ENCODE measurements at regions not wholly inside any gene's neighbourhood (a gene's known extent, or its start where the extent isn't known, plus 50 kb on each side); places are given as distances from the start of the nearest gene placed in this dataset.

- H3K4me3 ChIP-seq = no peak overlapping the region
- H3K4me1 ChIP-seq (replicated peaks in 1 of 2) = peaks cover 0 to 1% of the 10 kb centered on the region in 2 donors
- H3K27ac ChIP-seq = no peak overlapping the region
- no peak for ATAC-seq (replicated peaks in 6 of 8)
- WGBS, 10 experiments = 67 to 100% (median 93%) methylated on average over 3 of the region's 3 CpGs
- in situ Hi-C loops (cut with MboI; ENCODE audit: low pct_unique_long_range_greater_than_20kb in 2 of 9, low sequenced_read_pairs in 9 of 9, unreplicated experiment in 9 of 9) = no loop called here
Measured at GRCh38 chr1:216932424-216932823, 209.2 kb upstream of the ESRRG start.

GRCh38 chr1:216929870-216930582 lies 206.8 kb upstream of the ESRRG start:
- ATAC-seq (replicated peaks in 6 of 8) = no peak
- Histone ChIP-seq H3K4me3 (no peak overlapping the region), H3K4me1 (replicated peaks in 1 of 2) (peaks cover 10 to 11% of the 10 kb centered on the region in 2 donors), H3K27ac (no peak overlapping the region)
- 21 to 100% (median 89%) methylated on average over 1 to 2 of the region's 2 CpGs; no CpG with 5 or more reads in 2 of the 10 experiments for WGBS, 10 experiments
- in situ Hi-C loops (cut with MboI; ENCODE audit: low pct_unique_long_range_greater_than_20kb in 2 of 9, low sequenced_read_pairs in 9 of 9, unreplicated experiment in 9 of 9) = no loop called here

GRCh38 chr1:216927633-216928032 lies 204.4 kb upstream of the ESRRG start:
- peaks cover 10 to 11% of the 10 kb centered on the region in 2 donors for H3K4me1 ChIP-seq (replicated peaks in 1 of 2)
- in situ Hi-C loops (cut with MboI; ENCODE audit: low pct_unique_long_range_greater_than_20kb in 2 of 9, low sequenced_read_pairs in 9 of 9, unreplicated experiment in 9 of 9) = no loop called here
- no peak overlapping the region for H3K27ac ChIP-seq
- 14 to 100% (median 94%) methylated on average over 1 to 6 of the region's 6 CpGs for WGBS, 10 experiments
- no peak overlapping the region for H3K4me3 ChIP-seq
- no peak for ATAC-seq (replicated peaks in 6 of 8)

- in situ Hi-C loops (cut with MboI; ENCODE audit: low pct_unique_long_range_greater_than_20kb in 2 of 9, low sequenced_read_pairs in 9 of 9, unreplicated experiment in 9 of 9) = no loop called here
- WGBS, 10 experiments = 6 to 67% (median 33%) methylated on average over 2 to 11 of the region's 11 CpGs
- Histone ChIP-seq H3K4me1 (replicated peaks in 1 of 2) (peaks cover 10 to 11% of the 10 kb centered on the region in 2 donors), H3K4me3 (no peak overlapping the region), H3K27ac (no peak overlapping the region)
- peak in 7 of 8 experiments; percentile 20 to 96 (median 67) for ATAC-seq (replicated peaks in 6 of 8)
Measured at GRCh38 chr1:216926720-216927510, 203.7 kb upstream of the ESRRG start.

DNA sequence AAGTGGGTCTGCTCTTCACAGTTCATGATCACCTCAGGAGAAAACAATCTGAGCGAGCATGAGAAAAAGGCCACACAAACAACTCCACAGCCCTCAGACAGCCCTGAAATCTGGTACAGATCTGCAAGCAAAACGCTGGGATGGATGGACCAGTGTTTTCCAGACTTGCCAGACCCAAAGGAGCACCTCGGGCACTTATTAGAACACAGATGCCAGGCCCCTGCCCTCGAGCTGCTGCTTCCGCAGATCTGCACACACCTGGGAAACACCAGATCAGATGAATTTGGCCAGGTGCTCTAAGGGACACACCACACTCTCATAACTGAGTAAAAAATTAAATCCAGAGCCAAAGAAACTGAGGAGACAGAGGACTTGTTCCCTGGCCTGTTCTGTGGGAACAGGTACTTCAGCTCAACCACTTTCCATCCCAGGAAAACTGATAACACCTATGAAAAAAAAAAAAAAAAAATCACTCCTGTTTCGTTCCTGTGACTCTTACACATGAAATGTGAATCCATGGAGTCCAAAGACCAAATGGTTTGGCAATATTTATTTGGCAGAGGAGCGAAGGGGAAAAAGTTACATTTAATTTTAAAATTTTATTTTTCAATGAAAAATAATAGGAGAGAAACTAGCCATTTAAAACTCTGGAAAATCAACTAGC lies 202.9 kb upstream of the ESRRG start:
- in situ Hi-C loops (cut with MboI; ENCODE audit: low pct_unique_long_range_greater_than_20kb in 2 of 9, low sequenced_read_pairs in 9 of 9, unreplicated experiment in 9 of 9) = no loop called here
- Histone ChIP-seq H3K4me1 (replicated peaks in 1 of 2) (peaks cover 10 to 11% of the 10 kb centered on the region in 2 donors), H3K4me3 (no peak overlapping the region), H3K27ac (no peak overlapping the region)
- no peak for ATAC-seq (replicated peaks in 6 of 8)
- WGBS, 10 experiments = 17 to 100% (median 90%) methylated on average over 1 to 7 of the region's 7 CpGs

DNA sequence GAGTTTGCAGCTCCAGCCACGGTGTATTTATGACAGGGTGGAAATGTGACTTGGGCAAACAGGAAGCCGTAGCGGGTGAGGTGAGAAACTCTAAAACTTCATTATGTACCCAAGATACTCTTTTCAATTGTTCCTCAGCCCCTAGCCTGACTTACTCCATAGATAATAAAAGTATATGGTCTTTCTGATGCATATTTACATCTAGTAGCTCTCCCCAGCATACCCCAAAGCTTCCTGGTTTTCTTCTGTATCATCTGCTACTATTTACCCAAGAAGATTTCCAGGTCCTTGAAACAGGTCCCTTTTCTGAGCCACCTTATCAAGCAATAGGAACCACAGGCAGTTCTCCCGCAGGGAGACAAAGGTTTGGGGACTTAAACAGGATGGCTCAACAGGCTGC lies 201.5 kb upstream of the ESRRG start:
- WGBS, 10 experiments = 53 to 100% (median 73%) methylated on average over 1 to 4 of the region's 4 CpGs; no CpG with 5 or more reads in 1 of the 10 experiments
- Histone ChIP-seq H3K27ac (no peak overlapping the region), H3K4me3 (no peak overlapping the region), H3K4me1 (replicated peaks in 1 of 2) (peaks cover 10 to 11% of the 10 kb centered on the region in 2 donors)
- ATAC-seq (replicated peaks in 6 of 8) = no peak
- in situ Hi-C loops (cut with MboI; ENCODE audit: low pct_unique_long_range_greater_than_20kb in 2 of 9, low sequenced_read_pairs in 9 of 9, unreplicated experiment in 9 of 9) = no loop called here

DNA sequence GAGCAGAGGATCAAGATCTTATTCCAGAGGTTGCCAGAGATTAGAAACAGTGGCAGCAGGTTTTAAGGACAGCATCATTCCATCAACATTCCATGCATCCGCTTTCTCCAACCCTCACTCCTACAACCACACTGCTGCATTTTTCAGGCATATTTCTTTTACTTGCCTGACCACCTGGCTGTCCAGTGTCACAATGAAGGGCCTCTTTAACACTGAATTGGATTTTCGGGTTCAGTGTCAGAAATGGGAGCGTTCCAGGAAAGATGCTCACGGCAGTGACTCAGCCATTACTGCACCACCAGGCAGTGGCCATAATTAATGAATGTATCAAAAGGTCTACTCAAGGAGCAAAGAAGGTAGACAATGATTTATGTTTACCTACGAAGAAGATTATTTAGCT lies 200.4 kb upstream of the ESRRG start:
- H3K27ac ChIP-seq = no peak overlapping the region
- ATAC-seq (replicated peaks in 6 of 8) = no peak
- H3K4me1 ChIP-seq (replicated peaks in 1 of 2) = peaks cover 10 to 11% of the 10 kb centered on the region in 2 donors
- in situ Hi-C loops (cut with MboI; ENCODE audit: low pct_unique_long_range_greater_than_20kb in 2 of 9, low sequenced_read_pairs in 9 of 9, unreplicated experiment in 9 of 9) = no loop called here
- 0 to 94% (median 91%) methylated on average over 1 to 5 of the region's 5 CpGs; no CpG with 5 or more reads in 3 of the 10 experiments for WGBS, 10 experiments
- H3K4me3 ChIP-seq = no peak overlapping the region

GRCh38 chr1:216922406-216922805 lies 199.2 kb upstream of the ESRRG start:
- in situ Hi-C loops (cut with MboI; ENCODE audit: low pct_unique_long_range_greater_than_20kb in 2 of 9, low sequenced_read_pairs in 9 of 9, unreplicated experiment in 9 of 9) = no loop called here
- Histone ChIP-seq H3K4me3 (no peak overlapping the region), H3K27ac (no peak overlapping the region), H3K4me1 (replicated peaks in 1 of 2) (peaks cover 9 to 10% of the 10 kb centered on the region in 2 donors)
- WGBS, 10 experiments = 14 to 100% (median 82%) methylated on average over 2 of the region's 2 CpGs; no CpG with 5 or more reads in 2 of the 10 experiments
- ATAC-seq (replicated peaks in 6 of 8) = no peak

DNA sequence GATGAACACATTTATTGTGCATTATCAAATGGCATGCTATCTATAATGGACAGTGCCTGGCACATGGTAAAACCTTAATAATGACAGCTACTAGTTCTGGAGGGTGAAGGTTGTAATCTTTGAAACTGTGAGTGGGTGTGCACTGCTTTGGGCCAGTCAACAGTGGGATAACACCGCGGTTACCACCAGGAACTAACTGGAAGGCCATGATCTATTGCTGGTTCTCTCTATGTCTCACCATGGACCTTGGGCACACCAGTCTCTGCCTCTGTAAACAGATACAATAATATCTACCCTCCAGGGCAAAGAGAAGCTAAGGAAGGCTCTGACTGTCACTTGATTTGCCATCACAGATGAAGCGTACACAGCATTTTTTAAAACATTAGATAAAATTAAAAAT lies 198.6 kb upstream of the ESRRG start:
- no peak overlapping the region for H3K4me3 ChIP-seq
- peaks cover 4 to 5% of the 10 kb centered on the region in 2 donors for H3K4me1 ChIP-seq (replicated peaks in 1 of 2)
- no peak overlapping the region for H3K27ac ChIP-seq
- WGBS, 10 experiments = 60 to 100% (median 97%) methylated on average over 1 to 3 of the region's 3 CpGs; no CpG with 5 or more reads in 3 of the 10 experiments
- ATAC-seq (replicated peaks in 6 of 8) = no peak
- in situ Hi-C loops (cut with MboI; ENCODE audit: low pct_unique_long_range_greater_than_20kb in 2 of 9, low sequenced_read_pairs in 9 of 9, unreplicated experiment in 9 of 9) = no loop called here

- Histone ChIP-seq H3K4me3 (no peak overlapping the region), H3K27ac (no peak overlapping the region), H3K4me1 (replicated peaks in 1 of 2) (peaks cover 4 to 6% of the 10 kb centered on the region in 2 donors)
- peak in 1 of 8 experiments; percentile 52 for ATAC-seq (replicated peaks in 6 of 8)
- 7 to 100% (median 91%) methylated on average over 1 to 9 of the region's 9 CpGs for WGBS, 10 experiments
- in situ Hi-C loops (cut with MboI; ENCODE audit: low pct_unique_long_range_greater_than_20kb in 2 of 9, low sequenced_read_pairs in 9 of 9, unreplicated experiment in 9 of 9) = no loop called here
Measured at GRCh38 chr1:216919060-216919970, 196.1 kb upstream of the ESRRG start.

DNA sequence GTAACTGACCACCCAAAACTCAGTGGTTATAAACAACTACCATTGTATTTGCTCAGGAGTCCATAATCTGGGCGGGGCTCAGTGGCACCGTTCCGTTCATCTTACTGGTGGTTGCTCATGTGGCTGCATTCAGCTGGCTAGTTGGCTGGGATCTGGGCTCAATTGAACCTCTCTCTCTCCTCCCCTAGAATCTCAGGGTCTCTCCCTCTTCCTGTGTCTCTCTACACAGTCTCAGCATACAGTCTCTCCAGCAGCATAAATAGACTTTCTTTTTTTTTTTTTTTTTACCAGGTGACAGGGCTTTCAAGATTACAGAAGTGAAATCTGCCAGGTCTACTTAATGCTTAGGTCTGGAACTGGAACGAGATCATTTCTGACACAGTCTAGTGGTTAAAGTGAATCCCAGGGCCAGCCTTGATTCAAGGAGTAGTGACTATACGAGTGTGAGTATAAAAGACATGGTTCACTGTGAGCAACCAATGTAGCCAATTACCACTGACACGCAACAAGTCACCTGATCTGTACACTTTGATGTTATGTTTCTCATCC lies 193.7 kb upstream of the ESRRG start:
- ATAC-seq (replicated peaks in 6 of 8) = peak in 2 of 8 experiments; percentile 43 to 63
- 29 to 100% (median 80%) methylated on average over 1 to 6 of the region's 6 CpGs for WGBS, 10 experiments
- Histone ChIP-seq H3K4me3 (no peak overlapping the region), H3K4me1 (replicated peaks in 1 of 2) (peaks cover 4 to 6% of the 10 kb centered on the region in 2 donors), H3K27ac (no peak overlapping the region)
- in situ Hi-C loops (cut with MboI; ENCODE audit: low pct_unique_long_range_greater_than_20kb in 2 of 9, low sequenced_read_pairs in 9 of 9, unreplicated experiment in 9 of 9) = no loop called here

GRCh38 chr1:216914974-216915373 lies 191.7 kb upstream of the ESRRG start:
- 0 to 100% (median 80%) methylated on average over 1 to 2 of the region's 2 CpGs; no CpG with 5 or more reads in 1 of the 10 experiments for WGBS, 10 experiments
- in situ Hi-C loops (cut with MboI; ENCODE audit: low pct_unique_long_range_greater_than_20kb in 2 of 9, low sequenced_read_pairs in 9 of 9, unreplicated experiment in 9 of 9) = no loop called here
- no peak overlapping the region for H3K27ac ChIP-seq
- peaks cover 11% of the 10 kb centered on the region in 2 donors for H3K4me1 ChIP-seq (replicated peaks in 1 of 2)
- no peak overlapping the region for H3K4me3 ChIP-seq
- ATAC-seq (replicated peaks in 6 of 8) = peak in 2 of 8 experiments; percentile 41
